ENCODE measurements at regions not wholly inside any gene's neighbourhood (a gene's known extent, or its start where the extent isn't known, plus 50 kb on each side); places are given as distances from the start of the nearest gene placed in this dataset.
A peak's percentile ranks its signal among the peaks of the same experiment; 100 is the strongest.
"Not testable (repeated sequence)": the region's sequence is repeated elsewhere in the genome, so short reads cannot be mapped to it uniquely, and the experiment has no call there.

DNA sequence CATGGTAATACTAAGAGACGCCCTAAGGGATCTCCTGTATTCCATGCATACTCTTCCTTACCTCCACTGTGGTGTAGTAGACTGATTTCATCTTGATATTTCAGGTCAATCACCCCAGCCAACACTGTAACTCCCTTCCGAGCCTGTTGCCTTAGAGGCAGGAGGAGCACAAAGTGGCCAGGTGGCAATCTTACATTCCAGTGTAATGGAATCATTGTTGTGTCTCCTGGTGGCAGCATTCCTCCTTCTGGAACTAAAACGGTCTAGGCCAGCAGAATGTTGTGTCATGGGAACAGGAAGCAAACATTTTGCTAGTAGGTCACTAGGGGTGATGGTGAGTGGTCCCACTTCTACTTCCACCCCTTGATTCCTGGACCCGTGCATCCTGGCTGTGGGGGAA is 405.7 kb upstream of the SLC10A2 start:
- peak; percentile 9 for DNase-seq (ENCODE audit: low read depth, low spot score)

DNA sequence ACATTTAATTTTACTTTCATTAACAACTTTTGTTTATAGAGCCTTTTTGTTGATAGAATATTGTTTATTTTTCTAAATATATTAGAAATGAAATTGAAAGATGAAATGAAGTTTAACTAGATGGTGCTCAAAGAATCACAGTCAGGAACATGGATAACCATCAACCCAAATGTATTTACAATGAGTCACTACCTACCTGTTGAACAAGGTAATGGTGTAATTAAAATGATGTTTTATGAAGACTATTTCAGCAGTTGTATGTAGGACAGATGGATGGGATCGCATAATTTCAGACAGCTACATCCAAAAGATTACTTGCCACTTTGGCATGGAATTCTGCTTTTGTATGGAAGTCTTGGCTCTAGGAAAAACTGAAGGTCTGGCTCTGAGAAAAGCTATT is 403.6 kb upstream of the SLC10A2 start:
- no peak for DNase-seq (ENCODE audit: low read depth, low spot score)

DNA sequence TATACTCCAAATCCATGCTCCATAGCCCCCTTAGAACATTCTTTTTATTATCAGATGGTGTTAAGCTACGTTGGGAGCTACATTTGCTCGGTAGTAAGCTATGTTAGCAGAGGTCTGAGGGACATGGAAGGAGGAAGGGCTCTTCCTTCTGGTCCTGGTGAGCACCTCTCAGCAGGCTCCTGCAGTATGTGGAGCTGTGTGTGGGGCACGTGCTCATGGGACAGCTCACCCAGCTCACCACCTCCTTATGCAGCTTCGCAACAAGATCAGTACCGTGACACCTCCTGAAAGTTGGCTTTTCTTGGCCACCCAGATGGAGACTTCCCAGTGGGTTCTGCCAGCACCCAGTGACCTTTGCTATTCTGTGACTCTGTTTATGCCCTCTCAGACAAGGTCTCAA is 400.5 kb upstream of the SLC10A2 start:
- no peak for DNase-seq (ENCODE audit: low read depth, low spot score)

DNA sequence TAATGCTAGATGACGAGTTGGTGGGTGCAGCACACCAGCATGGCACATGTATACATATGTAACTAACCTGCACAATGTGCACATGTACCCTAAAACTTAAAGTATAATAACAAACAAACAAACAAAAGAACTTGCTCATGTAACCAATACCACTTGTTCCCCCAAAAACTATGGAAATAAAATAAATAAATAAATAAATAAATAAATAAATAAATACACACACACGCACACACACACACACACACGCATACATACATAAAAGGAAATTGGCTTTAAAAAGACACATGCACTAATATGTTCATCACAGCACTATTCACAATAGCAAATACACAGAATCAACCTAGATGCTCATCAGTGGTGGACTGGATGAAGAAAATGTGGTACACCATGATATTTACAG is 394.0 kb upstream of the SLC10A2 start:
- not testable (repeated sequence) for DNase-seq (ENCODE audit: low read depth, low spot score)

DNA sequence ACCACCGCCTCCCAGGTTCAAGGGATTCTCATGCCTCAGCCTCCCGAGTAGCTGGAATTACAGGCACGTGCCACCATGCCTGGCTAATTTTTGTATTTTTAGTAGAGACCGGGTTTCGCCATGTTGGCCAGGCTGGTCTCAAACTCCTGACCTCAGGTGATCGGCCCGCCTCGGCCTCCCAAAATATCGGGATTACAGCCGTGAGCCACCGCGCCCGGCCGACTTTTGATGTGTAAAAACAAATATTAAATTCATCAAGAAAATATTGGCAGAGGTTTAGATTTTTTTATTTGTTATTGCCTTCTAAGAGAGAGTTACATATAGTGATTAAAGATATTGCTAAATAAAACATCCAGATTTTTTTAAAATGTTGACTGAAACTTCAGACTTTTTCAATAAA is 390.8 kb upstream of the SLC10A2 start:
- not testable (repeated sequence) for DNase-seq (ENCODE audit: low read depth, low spot score)

DNA sequence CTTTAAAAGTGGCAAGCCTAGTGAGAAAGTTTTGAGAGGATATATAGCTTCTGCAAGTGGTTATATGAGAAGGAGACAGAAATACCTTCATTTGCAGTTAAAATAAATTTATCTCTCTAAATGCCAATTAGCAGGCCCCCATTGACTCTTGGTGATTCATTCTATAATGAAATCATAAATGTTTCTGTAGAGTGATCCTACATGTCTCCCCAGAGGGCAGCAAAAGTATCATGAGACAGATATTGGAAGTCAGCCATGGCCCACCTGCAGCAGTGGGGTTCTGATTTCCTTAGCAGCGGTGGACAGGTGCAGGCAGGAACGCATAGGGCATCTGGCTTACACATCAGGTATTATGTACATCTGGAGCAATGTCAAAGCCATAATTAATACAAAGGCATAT is 385.4 kb upstream of the SLC10A2 start:
- DNase-seq (ENCODE audit: low read depth, low spot score) = no peak

DNA sequence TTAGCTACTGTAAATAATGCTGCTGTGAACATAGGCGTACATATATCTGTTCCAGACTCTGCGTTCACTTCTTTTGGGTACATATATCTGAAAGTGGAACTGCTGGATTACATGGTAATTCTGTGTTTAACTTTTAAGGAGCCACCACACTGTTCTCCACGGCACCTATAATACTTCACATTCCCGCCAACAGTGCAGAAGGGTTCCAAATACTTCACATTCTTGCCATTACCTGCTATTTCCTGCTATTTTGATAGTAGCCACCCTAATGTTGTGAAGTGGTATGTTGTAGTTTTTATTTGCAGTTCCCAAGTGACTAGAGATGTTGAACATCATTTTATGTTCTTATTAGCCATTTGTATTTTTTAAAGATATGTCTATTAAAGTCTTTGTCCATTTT is 377.4 kb upstream of the SLC10A2 start:
- DNase-seq (ENCODE audit: low read depth, low spot score) = no peak

DNA sequence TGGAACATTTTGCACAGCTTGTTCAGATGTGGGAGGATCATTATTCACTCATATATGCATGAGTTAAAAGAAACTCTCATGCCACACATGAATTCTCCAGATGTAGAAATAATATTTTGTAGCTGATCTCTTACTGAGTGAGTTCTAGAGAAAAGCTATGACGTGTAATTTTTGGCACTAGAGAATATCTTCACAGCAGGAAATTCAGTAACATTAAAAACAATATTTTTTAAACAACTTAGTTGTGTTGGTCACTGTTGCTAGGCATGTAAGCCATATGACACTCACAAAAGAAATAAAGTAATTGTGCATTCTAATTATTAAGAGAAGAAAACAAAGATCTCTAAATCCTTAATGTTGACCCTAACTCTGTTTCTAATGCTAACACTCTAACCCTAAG is 371.4 kb upstream of the SLC10A2 start:
- DNase-seq (ENCODE audit: low read depth, low spot score) = no peak

DNA sequence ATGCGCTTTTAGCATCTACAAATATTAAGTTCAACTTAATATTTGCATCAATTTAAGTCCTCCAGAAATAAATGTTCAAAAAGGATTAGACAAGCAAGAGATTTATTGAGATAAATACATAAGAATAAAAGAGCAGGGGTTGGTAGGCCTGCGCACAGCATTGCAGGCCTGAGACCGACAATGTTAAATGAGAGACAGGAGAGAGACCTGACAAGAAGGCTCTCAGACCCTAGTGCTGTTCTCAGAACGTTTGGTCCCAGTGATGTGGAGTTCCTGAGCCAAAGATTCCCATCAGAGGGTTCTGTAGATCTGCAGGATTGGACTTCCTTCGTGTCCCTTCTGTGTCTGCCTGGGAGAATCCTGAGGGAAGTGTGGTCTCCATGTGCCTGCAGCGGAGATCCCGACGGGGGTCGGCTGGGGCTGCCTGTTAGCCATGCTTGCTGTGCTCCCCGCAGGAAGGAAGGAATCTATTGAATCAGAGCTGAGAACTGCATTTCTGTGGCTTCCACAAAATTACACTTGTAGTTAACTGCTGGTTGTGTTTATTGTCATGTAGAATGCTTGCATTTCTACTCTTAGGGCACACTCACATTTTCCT is 369.9 kb upstream of the SLC10A2 start:
- no peak for DNase-seq (ENCODE audit: low read depth, low spot score)

DNA sequence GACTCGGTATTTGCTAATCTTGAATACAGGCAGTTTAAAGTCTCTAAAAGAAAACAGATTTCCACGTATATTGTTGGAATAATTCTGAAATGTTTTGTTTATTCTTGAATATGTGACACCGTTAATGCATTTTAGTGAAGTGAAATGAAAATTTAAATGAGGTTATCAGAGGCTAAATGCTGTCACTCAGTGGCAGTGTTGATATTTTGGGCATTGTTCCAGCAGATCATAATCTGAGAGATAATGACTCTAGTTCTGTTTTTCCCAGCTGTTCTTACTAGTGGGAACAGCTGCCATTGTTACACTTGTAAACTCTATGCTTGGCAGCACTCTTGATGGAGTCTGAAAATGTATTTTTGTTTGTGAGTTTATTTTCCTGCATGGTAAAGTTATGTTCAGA is 365.6 kb upstream of the SLC10A2 start:
- DNase-seq (ENCODE audit: low read depth, low spot score) = no peak

DNA sequence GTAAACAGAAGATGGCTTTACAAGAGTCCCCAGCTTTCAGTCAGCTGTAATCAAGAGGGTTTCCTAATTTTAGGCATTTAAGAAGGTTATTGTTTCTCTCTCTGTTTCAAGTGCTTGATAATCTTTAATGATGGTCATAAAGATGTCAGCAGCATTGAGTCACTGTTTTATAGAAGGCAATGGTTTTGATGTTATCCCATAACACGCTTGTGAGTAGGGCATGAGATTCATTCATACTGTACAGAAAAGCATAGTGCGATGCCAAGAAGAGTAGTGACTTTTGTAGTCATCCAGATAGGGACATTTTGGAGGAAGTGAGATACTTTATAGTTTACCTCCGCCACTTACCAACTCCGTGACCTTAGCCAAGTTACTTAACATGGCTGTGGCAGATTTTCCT is 364.2 kb upstream of the SLC10A2 start:
- no peak for DNase-seq (ENCODE audit: low read depth, low spot score)

DNA sequence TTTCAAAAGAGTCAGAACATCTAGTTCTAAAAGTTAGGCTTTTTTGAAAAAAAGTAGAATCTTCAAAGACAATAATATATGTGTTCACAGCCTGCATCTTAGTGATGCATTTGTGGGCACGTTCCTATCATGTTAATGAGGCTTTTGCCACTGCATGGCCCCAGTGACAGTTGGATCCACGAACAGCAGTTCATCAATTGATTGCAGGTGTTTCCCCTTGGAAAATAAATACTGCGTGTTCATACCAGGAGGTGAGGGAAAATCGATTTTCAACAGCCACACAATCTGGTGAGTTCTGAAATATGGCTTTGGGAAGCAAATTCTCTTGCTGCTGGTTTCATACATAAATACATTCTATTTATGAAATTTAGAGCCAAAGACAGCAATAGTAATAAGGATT is 343.8 kb upstream of the SLC10A2 start:
- DNase-seq (ENCODE audit: low read depth, low spot score) = no peak

DNA sequence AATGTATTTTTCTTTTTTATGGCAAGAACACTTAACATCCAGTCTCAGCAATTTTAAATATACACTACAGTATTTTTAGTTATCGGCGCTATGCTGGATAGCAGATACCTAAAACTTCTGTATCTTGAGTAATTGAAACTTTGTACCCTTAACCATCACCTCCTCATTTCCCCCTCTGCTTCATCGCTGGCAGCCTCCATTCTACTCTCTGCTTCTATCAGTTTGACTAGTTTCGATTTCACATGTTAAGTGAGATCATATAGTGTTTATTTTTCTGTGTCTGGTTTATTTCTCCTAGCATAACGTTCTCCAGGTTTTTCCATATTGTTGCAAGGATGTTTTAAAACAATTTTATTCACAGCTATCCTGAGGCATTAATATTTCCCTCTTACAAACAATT is 340.8 kb upstream of the SLC10A2 start:
- DNase-seq (ENCODE audit: low read depth, low spot score) = no peak

DNA sequence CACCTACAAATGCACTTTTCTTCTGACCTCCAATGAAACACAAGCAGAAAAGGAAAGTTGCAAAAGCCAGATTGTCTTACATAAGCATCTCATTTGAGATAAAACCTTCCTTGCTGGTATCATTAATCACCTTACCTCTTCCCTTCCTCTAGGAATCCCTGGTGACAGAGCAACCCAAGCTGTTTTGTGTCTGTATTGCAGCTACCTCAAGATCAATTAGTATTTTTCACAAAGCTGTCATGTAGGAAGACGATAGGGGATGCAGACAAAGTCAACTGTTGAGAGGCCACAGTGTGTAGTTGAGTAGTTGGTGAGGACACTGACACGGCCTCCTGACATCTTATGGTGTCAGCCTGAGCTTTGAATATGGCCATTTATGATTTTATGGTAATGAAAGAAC is 339.1 kb upstream of the SLC10A2 start:
- DNase-seq (ENCODE audit: low read depth, low spot score) = no peak

DNA sequence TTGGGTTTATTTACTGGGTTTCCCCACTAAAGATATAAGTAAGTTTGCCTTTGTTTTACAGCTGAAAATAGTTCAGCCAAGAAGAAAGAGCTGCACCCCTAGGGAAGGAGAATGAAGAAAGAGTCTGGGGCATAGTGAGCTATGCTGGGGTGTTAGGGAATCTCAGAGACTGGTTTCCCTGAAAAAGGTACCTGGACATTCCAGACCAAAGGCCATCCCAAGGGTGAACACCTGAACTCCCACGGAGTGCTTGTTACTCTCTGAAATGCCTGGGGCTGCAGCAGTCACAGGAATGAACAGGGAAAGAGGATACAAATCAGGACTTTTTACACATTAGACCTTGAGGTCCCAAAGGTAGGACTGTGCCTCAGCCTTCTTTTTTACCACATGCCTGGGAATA is 337.6 kb upstream of the SLC10A2 start:
- DNase-seq (ENCODE audit: low read depth, low spot score) = no peak

DNA sequence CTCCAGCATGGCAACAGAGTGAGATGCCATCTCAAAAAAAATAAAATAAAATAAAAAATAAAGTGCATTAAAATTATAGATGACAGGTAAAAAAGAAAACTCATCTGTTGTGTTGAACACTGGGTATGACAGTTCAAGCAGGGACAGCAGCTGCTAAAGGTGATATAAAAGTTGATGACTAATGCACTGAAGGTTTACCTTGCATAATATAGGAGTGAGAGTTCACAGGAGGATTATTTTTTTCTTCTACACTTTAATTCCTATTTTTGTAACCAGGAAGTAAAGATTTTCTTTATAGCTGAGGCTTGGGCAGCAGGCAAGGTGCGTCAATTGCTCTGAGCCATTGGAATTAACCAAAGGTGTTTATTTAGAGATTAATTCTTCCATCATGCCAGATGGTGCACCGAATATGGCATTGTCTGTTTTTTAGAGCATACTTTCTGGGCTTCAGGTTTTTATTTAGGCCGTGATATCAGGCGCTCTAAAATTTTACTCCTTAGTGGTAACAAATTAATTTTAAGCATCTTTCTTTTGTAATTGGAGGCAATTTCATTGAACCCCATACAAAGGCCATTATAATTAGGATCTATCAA is 337.0 kb upstream of the SLC10A2 start:
- no peak for DNase-seq (ENCODE audit: low read depth, low spot score)

DNA sequence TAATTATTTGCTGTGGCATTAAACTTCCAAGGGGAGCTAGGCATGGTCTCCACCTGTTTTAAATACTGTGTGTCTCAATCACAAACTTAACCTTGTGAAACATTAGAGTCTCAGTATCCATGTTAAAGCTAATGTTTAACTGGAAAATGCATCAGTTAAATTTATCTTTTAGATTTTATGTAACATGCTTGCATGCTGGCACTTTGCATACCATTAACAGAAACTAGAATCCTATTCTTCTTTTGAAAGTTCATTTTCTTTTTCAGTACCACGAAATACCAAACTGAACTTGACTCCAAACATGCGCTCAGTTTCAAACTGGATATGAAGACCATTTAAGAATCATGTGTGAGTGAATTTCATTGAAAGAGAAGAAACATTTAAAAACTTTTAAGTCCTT is 328.9 kb upstream of the SLC10A2 start:
- DNase-seq (ENCODE audit: low read depth, low spot score) = no peak

DNA sequence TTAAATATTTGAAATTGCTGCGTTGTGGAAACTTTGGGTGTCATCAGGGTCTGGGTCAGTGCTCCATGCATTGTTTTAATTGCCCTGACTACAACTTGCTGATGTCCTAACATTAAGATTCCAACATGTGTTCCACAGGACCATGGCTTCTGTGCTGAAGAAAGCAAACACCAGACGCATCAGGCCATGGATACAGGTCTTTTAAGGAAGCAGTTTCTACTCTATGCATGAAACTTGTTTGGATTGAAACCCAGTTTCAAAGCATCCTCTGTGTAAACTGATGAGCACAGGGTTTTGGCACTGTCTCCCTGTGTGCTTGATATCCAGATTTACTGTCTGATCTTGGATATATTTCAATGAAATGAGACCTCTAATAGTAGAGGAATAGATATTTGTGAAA is 328.4 kb upstream of the SLC10A2 start:
- no peak for DNase-seq (ENCODE audit: low read depth, low spot score)

DNA sequence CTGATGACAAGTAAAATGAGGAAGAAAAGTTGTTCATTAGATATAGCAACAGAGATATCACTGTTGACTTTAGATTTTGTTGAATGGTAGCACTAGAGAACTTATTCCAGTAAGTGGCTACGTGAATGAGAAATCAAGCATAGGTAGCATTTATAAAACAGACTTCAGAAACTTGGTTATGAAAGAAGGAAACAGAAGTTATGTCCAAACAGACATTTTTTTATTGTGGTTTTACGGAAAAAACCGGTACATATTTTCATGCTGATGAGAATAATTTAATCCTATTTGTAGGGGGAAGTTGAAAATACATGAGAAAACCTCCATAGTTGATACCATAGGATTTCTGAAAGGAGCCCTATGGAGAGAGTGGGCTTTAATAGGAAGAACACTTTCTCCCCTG is 325.7 kb upstream of the SLC10A2 start:
- no peak for DNase-seq (ENCODE audit: low read depth, low spot score)

DNA sequence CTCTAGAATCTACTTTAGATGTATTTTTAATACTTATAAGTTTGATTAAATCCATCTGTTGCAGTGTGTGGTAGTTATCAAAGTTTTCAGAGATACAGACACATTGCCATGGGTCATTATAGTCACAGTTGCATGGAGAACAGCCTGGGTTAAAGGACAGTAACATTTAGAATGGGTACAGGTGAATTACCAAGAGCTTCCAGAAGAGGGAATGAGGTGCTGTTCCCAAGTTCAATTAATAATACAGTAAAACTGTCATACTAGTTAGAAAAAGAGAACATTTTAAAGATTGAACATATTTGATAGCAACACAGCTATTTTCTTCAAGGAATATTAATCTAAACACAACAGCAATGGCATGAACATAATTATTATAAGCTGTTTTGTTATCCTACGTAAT is 322.6 kb upstream of the SLC10A2 start:
- DNase-seq (ENCODE audit: low read depth, low spot score) = no peak

DNA sequence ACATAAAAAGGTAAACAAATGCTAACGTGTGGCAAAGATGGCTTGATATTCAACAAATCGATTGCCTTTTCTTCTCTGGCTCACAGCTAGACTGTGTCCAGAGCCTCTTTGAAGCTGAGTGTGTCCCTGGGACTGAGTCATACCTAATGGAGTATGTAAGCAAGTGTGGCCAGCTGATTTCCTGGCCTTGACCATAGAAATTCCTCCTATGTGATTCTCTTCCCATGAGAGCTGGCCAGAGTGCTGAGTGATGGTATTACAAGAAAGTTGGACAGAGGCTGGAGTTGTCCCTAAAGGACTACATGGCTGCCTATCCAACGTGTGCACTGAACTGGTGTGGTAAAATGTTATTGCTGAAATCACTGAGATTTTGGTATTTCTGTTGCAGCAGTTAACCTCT is 320.1 kb upstream of the SLC10A2 start:
- no peak for DNase-seq (ENCODE audit: low read depth, low spot score)

DNA sequence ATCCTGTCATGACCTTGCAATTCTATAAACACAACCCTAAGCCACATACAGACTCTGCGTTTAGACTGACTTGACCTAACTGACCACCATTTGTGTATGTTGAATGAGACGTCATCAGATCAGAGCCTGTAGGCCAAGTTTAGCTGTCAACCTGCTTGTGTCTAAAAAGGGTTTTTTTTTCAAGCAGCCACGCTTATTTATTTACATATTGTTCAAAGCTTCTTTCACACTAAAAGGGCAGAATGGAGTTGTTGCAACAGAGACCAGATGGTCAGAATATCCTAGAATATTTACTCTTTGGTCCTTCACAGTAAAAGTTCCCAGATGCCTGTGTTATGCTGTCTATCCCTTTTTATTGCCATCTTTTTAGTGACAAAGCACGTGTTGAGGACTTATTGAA is 307.7 kb upstream of the SLC10A2 start:
- no peak for DNase-seq (ENCODE audit: low read depth, low spot score)

DNA sequence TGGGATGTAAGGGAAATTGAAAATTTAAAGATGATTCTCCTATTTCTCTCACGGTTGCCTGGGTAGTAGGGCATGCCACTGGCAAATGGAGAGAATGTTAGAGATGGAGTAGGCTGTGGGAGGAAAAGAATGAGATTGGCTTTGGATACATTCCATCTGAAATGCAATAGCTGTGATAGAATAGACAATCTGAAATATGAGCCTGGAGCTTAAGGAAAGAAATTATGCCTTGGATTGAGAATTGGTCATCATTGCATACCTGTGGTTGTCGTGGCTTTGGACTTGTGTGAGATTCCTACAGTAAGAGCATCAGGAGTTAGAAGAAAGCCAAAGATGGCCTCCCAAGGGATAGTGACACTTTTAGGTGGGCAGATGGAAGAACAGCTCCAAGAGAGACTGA is 305.1 kb upstream of the SLC10A2 start:
- DNase-seq (ENCODE audit: low read depth, low spot score) = no peak

DNA sequence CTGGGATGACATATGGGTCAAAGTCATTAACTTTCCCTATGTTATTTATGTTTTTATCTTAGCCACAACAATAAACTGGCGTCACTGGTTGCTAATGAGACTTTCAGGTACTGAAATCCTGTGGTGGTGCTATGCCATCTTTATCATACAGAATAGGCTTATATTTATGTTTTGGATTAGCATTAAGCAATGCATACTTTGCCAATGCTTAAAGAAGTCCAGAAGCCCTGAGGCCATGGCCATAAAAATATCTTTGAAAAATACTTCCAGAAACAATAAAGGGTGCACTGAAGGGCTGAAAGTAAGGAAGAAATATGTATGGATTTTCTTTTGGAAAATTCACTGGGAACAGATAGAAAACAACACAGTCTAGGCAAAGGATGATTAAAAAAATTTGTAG is 304.6 kb upstream of the SLC10A2 start:
- no peak for DNase-seq (ENCODE audit: low read depth, low spot score)

Data from ELF-1 (cell line).